ENCODE measurements at regions not wholly inside any gene's neighbourhood (a gene's known extent, or its start where the extent isn't known, plus 50 kb on each side); places are given as distances from the start of the nearest gene placed in this dataset.
A peak's percentile ranks its signal among the peaks of the same experiment; 100 is the strongest.

- FAIRE-seq (no peak), DNase-seq (no peak)
- Histone ChIP-seq H3K27me3 (ENCODE audit: control insufficient read depth, insufficient read depth, low read length) (no peaks in the 10 kb centered on the region), H3K4me1 (ENCODE audit: control insufficient read depth in 2 of 3, insufficient read depth in 2 of 3, low read depth in 1 of 3, low read length in 3 of 3) (no peaks in the 10 kb centered on the region), H3K36me3 (ENCODE audit: control insufficient read depth in 2 of 3, insufficient read depth in 3 of 3, low read length in 3 of 3) (peaks cover 0 to 2% (median 0%) of the 10 kb centered on the region in 3 donors), H3K9me3 (ENCODE audit: control insufficient read depth in 2 of 3, insufficient read depth in 1 of 3, low read length in 3 of 3) (no peaks in the 10 kb centered on the region), H3K27ac (ENCODE audit: low read depth in 2 of 2, low read length in 2 of 2) (no peak overlapping the region), H3K4me3 (ENCODE audit: low read length in 3 of 3) (no peak overlapping the region), H3K9ac (ENCODE audit: low read length in 3 of 3) (no peak overlapping the region)
- TF ChIP-seq CTCF (IDR thresholded peaks at IDR 0.05; ENCODE audit: borderline replicate concordance, extremely low read depth, insufficient read depth): no peak
- intact Hi-C loops (cut with DNase I): no loop called here
These were observed 68.2 kb downstream of the FAM217A start for GRCh38 chr6:4010689-4011090.

- peaks cover 0 to 6% (median 5%) of the 10 kb centered on the region in 3 donors for H3K4me1 ChIP-seq (ENCODE audit: control insufficient read depth in 2 of 3, insufficient read depth in 2 of 3, low read depth in 1 of 3, low read length in 3 of 3)
- intact Hi-C loops (cut with DNase I): no loop called here
- DNase-seq (no peak), FAIRE-seq (no peak)
- H3K36me3 ChIP-seq (ENCODE audit: control insufficient read depth in 2 of 3, insufficient read depth in 3 of 3, low read length in 3 of 3): peaks cover 0 to 2% (median 0%) of the 10 kb centered on the region in 3 donors
- H3K27ac ChIP-seq (ENCODE audit: low read depth in 2 of 2, low read length in 2 of 2): no peak overlapping the region
- no peak for TF ChIP-seq CTCF (IDR thresholded peaks at IDR 0.05; ENCODE audit: borderline replicate concordance, extremely low read depth, insufficient read depth)
- H3K9me3 ChIP-seq (ENCODE audit: control insufficient read depth in 2 of 3, insufficient read depth in 1 of 3, low read length in 3 of 3): no peaks in the 10 kb centered on the region
- H3K9ac ChIP-seq (ENCODE audit: low read length in 3 of 3): no peak overlapping the region
- no peaks in the 10 kb centered on the region for H3K27me3 ChIP-seq (ENCODE audit: control insufficient read depth, insufficient read depth, low read length)
- H3K4me3 ChIP-seq (ENCODE audit: low read length in 3 of 3): no peak overlapping the region
These were observed 66.1 kb downstream of the FAM217A start for GRCh38 chr6:4012826-4013225.

- peak in 2 of 5 donors; percentile 50 to 69 for DNase-seq
- Histone ChIP-seq H3K36me3 (ENCODE audit: control insufficient read depth in 2 of 3, insufficient read depth in 3 of 3, low read length in 3 of 3) (peaks cover 0 to 2% (median 0%) of the 10 kb centered on the region in 3 donors), H3K27me3 (ENCODE audit: control insufficient read depth, insufficient read depth, low read length) (no peaks in the 10 kb centered on the region), H3K27ac (ENCODE audit: low read depth in 2 of 2, low read length in 2 of 2) (peak overlapping the region; percentile 98), H3K9ac (ENCODE audit: low read length in 3 of 3) (peak overlapping the region; percentile 83 to 99 (median 92)), H3K9me3 (ENCODE audit: control insufficient read depth in 2 of 3, insufficient read depth in 1 of 3, low read length in 3 of 3) (no peaks in the 10 kb centered on the region), H3K4me1 (ENCODE audit: control insufficient read depth in 2 of 3, insufficient read depth in 2 of 3, low read depth in 1 of 3, low read length in 3 of 3) (peaks cover 2 to 17% (median 13%) of the 10 kb centered on the region in 3 donors), H3K4me3 (ENCODE audit: low read length in 3 of 3) (peak overlapping the region; percentile 87 to 95 (median 87))
- FAIRE-seq: no peak
- intact Hi-C loops (cut with DNase I): no loop called here
- no peak for TF ChIP-seq CTCF (IDR thresholded peaks at IDR 0.05; ENCODE audit: borderline replicate concordance, extremely low read depth, insufficient read depth)
These were observed 61.7 kb downstream of the FAM217A start for GRCh38 chr6:4017058-4017739.

Data from kidney (tissue), 13 donors.